ENCODE measurements at regions not wholly inside any gene's neighbourhood (a gene's known extent, or its start where the extent isn't known, plus 50 kb on each side); places are given as distances from the start of the nearest gene placed in this dataset.

DNA sequence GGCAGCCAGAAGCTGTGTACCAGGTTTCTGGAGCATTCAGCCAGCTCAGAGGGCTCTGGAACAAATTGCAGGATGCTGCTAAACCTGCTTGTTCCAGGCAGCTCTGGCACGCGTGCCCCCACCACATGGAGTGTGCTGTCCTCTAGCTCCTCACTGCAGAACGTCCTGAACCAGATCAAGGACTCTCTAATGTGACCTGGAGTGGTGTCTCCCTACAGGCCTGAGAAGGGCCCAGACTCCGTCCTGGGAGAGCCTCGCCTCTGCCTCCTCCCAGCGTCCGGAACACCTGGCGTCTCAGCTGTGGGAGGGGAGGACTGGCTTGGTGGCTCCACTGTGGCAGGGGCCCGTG lies 115.6 kb upstream of the GPC1 start:
- no peak for DNase-seq (ENCODE audit: low read depth in 2 of 2)

DNA sequence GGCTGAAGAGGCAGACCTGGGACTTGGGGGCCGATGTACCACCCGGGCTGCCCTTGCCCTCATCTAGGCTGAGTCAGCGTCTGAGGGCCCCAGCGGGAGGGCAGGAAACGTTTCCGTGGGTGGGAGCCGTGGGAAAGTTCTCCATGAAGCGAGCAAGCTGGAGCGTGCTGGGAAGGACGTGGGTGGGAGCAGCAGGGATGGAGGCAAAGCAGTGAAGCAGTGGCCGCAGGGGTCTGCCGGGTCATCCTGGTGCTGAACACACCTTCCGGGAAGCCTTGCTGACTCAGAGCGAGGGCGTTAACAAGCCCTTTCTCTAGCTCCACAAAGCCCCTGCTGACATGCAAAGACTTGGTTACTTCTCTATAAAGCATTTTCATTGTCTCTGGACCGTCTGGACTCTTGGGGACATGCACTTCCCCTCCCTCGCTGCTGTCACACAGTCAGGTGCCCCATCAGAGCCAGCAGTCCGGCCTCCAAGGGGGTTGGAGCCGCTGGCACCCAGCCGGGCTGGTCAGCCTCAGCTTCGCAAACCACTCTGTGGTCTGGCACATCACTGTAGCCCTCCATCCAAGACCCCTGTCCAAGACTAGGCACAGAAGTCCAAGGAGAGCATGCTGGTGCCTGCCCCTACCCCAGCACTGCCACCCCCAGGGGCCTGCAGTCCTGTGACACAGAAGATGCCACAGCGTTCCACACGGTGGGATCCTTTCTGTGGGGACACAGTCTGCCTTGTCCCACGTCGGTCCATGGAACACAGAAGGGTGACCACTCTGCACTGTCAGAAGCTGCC lies 115.1 kb upstream of the GPC1 start:
- DNase-seq (ENCODE audit: low read depth in 2 of 2), result no peak

DNA sequence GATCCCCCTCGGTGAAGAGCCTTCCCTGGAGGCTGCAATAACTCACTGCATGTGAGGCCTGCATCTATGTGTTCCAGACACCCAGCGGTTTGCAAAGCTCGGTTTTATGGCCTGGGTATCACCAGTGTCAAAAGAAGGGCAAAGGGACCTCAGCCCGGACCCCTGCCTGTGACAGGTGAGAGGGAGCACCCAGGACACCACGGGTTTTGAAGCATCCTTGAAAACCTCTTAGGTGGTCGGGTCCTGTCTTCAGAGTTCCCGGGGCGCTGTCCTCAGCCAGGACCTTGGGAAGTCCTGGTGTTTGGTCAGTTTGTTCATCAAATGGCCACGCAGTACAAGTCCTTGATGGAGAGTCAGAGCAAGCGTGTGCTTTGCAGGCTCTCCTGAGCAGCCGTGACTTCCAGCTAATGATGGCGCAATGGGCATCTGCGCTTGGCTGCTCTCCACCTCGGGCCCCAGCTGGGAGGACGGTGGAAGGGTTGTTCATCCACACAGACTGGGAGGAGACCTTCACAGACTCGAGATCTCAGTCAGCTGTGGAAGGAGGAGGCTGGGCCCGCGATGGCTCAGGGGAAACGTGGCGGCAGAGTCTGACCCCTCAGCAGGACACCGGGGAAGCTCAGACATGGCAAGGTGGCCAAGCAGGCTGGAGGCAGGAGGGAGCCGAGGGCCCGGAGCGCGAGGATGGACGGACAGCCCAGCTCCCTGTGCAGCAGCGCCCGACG lies 113.1 kb upstream of the GPC1 start:
- no peak for DNase-seq (ENCODE audit: low read depth in 2 of 2)

DNA sequence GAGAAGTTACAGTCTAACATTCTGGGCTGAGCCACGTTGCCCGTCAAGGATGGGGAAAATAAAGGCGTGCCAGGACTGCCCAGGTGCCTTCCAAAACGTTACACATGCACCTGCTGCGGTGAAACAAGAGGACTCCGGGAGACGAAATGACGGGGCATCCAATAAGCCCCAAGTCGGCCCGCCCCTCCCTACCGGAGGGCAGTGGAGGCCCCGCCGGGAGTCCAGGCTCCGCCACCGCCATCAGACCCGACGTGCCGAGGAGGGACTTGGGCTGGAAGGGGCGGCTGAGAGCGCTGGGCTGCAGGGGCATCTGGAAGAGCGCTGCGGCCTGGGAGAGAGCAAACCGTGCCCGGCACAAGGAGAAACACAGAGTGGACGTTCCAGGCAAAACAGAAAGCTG lies 112.5 kb upstream of the GPC1 start:
- no peak for DNase-seq (ENCODE audit: low read depth in 2 of 2)

DNA sequence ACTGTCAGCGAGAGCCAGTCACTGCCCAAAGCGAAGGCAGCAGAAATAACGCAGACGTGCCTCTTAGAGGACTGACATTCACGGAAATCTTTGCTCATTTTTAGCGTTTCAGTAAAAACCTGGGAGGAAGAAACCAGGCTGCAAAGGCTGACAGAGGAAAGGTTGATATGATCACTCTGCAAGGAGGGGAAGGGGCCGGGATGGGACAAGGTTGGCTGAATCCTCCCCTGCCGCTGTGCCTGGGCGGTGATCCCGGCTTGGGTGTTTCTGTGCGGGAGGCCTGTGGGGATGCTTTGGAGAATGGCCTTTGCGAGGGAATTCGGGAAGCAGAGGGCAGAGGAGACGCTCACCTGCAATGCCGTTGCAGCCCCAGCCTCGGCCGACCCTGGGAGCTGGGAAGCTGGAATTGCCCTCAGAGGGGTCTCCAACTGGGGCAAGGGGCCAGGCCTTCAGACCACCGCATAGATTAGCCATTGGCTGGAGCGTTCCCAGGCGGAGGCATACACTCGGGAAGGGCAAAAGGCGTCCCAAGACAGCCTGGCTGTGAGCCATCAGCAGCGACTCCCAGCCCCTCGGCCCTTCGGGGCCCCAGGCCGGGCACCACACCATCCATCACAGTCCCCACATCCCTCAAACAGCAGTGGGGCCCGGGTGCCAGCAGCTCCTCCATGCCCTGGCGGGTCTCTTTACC lies 111.7 kb upstream of the GPC1 start:
- DNase-seq (ENCODE audit: low read depth in 2 of 2), result no peak

DNA sequence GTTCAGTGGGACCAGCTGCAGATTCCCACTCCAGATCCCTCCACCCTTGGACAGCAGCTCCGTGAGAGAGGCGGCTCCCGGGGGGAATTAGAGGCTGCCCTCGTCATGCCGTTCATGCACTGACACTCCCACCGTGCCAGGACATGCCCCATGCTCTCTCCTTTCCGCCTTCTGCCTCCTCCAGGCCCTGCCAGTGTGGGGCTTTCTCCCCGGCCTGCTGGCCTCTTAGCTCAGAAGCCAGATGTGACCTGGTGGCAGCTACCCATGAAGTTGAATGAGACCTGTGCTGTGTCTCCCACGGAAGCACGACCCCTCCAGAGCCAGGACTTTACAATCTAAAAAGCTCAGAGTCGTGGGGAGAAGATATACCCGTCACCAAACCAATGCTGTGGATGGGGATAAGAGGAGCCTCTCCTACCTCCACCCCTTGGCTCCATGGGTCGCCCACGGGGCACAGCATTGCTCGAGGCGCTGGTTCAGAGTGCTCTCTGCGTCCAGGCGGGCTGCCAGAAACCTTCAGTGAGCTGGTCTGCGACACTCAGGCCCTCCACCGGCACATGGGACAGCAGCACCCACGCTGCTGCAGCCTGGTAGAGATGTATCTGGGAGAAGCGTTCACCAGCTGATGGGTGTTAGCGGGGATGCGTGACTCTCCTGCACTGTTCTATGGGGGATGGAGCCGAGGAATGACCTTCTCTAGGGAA lies 111.0 kb upstream of the GPC1 start:
- DNase-seq (ENCODE audit: low read depth in 2 of 2), result no peak

DNA sequence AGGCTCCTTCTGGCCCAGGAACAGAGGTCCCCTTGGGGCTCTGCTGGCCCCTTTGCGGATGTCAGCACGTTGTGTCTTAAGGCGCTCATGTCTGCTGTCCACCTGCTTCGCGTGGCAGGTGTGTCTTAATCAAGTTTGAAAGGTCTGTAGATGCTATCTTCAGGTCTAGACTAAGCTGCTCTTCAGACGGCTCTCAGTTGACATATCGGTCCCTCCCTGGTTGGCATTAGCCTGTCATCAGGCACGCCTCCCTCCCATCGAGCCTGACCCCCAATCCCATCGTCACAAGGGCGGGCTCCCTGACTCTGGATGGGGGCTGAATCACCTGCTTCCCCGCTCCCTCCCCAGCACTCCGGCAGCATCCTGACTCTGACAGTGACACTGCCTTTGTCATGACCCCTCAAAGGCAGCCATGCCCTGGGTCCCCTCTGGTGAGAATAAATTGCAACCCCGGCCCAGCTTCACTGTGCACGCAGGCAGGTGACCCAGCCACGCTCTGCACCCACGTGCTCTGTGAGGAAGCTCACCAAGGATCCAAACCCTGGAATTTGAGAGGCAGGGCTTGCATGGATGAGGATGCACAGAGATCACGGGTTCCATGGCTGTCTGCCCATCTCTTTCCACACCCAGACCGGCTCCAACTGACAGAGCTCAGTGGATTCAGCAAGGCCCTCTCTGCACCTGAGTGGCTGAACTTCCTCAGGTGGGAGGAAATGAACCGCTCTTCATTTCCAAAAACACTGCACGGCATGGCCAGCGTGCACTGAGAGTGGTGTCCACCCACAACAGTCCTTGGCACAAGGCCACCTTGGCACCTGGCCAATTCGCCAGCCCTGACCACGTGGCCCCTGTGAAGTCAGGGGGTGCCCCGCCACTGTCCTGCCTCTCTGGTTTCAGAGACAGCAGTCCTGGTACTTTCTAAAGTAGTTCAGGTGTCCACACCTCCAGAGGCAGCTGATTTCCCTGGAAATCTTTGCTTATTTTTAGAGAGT lies 110.2 kb upstream of the GPC1 start:
- no peak for DNase-seq (ENCODE audit: low read depth in 2 of 2)

DNA sequence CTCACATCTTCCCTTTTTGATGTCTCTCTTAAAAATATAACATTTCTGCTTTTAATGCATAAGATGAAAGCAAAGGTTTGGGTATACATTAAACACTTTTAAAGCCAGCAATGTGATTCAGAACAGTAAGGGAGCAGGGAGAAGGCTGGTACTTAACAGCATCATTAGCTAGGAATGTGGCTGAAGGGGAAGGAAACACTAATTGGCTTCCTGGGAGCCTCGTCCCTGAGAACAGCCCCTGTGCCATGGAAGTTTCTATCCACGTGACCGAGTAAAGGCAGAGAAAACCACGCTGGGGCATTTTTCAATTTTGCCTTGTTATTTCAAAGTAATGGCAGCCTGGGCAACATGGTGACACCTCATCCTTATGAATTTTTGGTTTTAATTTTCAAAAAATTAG lies 109.2 kb upstream of the GPC1 start:
- no peak for DNase-seq (ENCODE audit: low read depth in 2 of 2)

DNA sequence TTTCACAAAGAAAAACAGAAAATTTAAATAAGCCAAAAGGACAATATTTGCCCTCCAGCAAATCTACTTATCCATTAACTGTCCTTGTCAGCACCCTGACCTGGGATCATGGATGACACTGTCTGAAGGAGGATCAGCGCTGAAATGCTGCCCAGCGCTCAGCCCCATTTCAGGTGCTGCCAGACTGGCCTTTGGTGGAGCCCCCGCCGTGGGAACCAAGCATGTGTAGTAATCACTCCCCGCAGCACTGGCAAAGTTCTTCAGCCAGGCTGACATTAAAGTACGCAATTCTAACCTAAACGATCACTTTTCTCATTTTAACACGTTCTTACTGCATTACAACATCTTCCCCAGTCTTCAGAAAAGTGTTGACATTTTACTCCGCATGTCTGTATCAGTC lies 108.6 kb upstream of the GPC1 start:
- DNase-seq (ENCODE audit: low read depth in 2 of 2), result no peak

DNA sequence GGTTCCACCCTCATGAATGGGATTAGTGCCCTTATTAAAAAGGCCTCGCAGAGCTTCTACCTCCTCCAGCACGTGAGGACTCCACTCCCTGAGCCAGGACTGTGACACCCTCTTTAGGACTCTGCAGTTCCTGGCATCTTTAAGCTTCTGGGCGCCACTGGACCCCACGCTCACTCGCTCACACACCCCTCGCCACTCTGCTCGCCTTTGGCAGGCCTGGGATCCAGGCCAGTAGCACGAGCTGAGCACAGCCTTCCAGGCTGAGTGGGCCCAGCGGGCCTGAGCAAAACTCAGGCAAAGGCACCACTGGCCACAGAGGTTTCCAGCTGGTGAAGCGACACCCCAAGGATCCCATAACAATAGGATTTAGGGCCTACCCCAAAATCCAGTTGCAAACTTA lies 107.9 kb upstream of the GPC1 start:
- DNase-seq (ENCODE audit: low read depth in 2 of 2), result no peak

DNA sequence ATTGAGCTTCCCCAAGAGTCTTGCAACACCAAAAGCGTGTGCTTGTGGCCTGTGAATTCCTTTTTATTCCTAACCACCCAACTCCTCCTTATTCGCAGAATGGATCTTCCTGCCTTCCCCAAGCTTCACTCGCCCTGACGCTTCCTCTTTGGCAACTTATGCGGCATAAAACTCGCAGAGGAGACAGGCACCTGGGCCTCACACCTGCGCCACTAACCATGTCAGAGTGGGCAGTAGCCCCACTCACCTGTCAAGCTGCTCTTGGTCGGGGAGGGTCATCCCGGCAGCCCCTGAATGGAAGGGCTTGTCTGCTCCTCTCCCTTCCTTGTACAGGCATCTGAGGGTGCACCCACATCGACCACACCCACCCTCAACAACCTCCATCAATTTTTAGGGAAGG lies 106.9 kb upstream of the GPC1 start:
- DNase-seq (ENCODE audit: low read depth in 2 of 2), result no peak

DNA sequence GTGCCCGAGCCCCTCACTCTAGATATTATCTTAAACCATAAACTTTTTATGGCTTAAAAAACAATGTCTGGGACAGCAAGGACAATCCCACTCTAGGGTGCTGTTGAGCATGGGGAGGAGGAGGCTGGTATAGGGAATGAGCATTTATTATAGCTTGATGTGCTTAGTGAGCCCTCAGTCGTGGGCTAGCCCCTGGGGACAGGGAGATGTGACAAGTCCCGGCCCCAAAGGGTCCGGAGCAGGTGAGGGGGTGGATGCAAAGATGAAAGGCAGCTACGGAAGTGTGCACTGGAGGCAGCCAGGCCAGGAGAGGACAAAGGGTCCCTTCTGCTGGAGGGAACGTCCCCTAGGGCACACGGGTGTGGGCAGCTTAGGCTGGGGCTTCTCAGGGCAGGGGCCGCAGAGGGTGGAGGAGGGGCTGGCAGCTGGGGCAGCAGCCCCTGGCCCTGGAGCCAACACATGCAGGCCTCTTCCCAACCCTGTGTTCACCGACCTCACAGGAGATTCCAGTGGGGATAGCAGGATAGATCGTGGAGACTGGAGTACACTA lies 106.3 kb upstream of the GPC1 start:
- no peak for DNase-seq (ENCODE audit: low read depth in 2 of 2)

DNA sequence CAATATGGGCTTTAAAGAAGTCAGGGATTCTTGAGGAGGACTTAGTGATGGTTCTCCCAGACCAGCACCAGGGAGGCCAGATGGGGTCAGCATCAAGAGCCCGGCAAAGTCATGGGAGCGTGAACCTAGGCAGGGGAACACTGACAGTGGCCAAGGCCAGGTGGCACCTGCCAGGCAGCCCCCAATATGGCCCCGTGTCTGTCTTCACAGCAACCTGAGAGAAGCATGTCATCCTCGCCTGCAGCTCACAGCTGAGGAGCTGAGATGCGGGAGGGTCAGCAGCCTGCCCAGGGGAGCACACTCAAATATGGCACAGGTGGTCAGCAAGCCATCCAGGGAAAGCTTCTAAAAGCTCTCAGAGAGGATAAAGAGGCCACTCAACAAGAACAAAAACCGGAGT lies 105.7 kb upstream of the GPC1 start:
- DNase-seq (ENCODE audit: low read depth in 2 of 2), result no peak

DNA sequence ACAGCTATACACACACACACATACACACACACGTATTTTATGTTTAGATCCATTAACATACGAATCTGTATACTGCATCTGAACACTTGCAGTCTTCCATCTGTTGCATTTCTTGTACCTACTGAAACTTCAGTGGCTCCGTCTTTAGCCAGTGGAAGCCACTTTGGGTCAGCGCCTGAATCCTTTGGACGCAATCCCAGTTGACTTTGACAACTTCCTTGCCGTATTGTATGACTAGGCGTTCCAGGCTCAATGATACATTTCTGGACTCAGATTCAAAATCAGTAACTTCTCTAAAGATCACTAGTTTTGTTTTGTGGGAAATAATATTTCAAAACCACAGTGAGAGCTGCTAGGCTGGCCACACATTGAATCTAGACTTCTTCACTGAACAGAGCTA lies 101.5 kb upstream of the GPC1 start:
- DNase-seq (ENCODE audit: low read depth in 2 of 2), result no peak

DNA sequence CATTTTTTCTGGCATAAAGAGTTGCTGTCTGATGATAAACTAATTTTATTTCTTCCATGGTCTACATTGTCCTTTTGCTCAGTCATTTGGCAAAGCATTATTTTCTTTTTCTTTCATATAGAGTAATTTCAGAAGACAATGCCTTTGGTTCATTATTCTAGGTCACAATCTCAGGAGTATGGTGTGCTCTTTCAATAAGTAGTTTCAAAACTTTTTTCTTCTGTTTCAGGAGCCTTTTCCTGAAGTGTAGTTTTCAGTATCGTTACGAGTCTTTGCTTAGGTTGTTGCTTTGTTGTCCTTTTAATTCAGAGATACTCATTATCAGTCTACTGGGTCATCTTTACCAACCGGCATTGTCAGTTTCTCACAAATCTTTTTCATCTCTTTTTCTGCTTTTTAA lies 100.4 kb upstream of the GPC1 start:
- DNase-seq (ENCODE audit: low read depth in 2 of 2), result no peak

DNA sequence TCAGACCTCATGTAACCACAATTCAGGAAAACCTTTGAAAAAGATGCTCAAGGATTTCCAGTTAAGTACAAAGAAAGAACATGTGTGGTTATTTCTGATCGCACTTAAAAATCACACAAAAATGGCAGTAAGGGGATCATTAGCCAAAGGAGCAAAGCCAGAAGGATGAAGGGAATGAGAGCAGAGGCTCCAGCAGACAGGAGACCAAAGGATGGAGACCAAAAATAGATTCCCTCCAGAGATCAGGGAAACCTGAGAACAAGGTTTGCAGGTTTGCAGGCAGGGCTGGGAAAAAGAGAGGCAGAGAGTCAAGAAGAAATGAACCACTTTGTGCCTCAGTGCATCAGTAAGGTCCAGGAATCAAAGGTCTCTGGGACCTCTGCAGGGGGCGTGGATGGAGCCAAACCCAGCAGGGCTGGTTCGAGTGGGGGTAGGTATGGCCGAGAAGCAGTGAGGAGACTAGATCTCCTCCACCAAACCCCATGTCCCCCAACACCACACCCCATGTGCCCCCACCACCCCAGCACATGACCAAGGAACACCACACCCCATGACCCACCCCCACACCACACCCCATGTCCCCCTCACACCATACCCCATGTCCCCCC lies 98.5 kb upstream of the GPC1 start:
- DNase-seq (ENCODE audit: low read depth in 2 of 2), result no peak

DNA sequence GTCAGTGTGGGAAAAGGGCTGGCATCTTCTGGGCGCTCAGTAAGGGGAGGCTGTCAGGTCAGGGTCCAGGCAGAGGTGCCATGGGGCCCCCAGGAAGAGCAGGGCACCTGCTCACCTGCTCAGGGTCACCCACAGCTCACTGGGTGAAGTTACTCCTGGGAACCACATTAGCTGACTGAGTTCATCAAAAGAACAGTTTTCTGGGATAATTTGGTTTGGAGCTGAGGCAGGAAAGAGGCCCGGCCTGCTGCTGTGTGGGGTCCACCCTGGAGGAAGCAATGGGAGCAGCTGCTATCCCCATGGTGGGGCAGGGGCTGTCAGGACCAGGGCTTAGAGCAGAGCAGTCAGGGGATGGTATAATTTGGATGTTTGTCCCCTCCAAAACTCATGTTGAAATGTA lies 97.2 kb upstream of the GPC1 start:
- no peak for DNase-seq (ENCODE audit: low read depth in 2 of 2)

DNA sequence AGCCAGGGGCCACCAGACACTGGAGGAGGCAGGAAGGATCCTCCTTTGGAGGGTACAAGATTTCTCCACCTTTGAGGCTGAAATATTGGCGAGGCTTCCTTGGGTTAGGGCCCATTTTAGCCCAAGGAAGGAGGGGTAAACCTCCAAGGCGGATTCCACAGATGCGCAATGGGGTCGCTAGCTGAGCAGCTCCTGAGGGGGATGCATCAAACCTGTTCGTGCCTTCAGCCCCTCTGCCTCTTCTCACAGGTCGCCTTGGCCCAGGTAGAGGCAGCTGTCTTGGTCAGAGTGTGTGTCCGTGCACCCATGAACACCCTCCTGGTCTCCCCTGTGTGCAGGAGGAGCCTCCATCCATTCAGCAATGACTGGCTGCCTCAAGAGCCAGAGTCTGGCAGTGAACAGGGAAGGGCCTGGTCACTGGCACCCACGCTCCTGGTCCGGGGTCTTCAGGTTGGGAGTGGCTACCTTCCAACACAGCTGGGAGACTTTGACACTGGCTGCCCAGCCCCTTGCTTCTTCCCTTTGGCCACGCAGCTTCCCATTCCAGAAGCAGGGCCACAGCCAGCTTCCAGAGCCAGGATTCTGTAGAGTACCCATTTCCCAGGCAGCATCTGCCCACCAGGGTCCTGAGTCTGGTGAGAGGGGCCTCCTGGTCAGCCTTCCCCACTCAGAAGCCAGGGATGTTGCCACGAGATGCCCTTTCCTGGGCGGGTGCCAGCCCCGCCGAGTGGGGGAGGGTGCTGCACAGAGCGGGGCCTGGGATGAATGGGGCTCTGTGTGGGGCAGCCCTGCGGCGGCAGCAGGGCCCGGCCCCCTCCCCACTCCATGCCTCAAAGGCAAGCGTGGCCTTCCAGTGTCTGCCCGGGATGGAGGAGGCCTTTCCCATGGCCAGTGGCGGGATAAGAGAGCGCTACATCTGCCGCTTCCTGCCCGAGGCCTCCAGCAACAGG lies 95.8 kb upstream of the GPC1 start:
- no peak for DNase-seq (ENCODE audit: low read depth in 2 of 2)

DNA sequence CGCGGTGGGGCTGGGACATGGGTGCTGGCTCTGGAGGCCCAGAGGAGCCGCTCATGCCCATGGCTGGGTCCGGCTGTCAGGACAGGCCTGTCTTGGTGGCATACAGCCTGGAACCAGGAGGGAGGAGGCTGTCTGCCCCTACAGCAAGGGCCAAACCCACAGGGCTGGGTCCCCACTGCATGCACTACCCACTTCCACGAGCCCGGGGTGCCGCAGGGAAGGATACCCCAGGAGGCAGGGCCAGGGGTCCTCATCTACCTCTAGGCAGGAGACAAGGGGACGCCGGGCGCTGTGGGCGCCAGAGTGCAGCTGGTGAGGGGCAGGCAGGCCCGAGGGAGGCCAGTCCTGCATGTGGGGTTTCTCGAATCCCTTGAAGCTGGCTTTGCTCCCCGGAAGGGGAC lies 95.1 kb upstream of the GPC1 start:
- DNase-seq (ENCODE audit: low read depth in 2 of 2), result no peak

Measured in stimulated activated CD8-positive, alpha-beta memory T cell treated with anti-CD3 and anti-CD28 coated beads, Interleukin-15, amount 100 ng/mL, for 4 hours (primary cell).